ENCODE measurements at regions not wholly inside any gene's neighbourhood (a gene's known extent, or its start where the extent isn't known, plus 50 kb on each side); places are given as distances from the start of the nearest gene placed in this dataset.

DNA sequence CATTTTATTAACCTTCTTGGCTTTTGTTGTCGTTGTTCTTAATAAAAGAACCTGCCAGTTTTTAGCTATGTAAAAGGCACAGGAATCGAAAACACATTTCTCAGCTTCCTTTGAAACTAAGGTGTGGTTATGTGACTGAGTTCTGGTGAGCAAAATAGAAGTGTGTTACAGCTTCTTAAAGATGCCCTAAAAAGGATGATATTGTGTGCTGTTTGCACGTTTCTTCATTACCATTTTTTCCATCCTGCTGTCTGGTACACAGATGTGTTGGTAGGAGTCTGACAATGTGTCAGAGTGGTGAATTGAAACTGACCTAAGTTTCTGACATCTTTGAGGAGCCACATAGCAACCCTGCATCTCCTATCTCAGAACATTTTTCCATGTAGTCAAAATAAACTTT lies 380.6 kb downstream of the SUCLG1 start:
- Histone ChIP-seq H3K9me2 (ENCODE audit: low read depth, low read length) (no peaks in the 10 kb centered on the region), H2AFZ (ENCODE audit: low read length) (no peak overlapping the region), H3K27ac (ENCODE audit: low read depth, low read length, poor library complexity, severe bottlenecking) (no peak overlapping the region), H3K36me3 (ENCODE audit: insufficient read depth, low read length) (no peaks in the 10 kb centered on the region), H3K4me2 (ENCODE audit: low read length) (no peak overlapping the region), H3K4me1 (ENCODE audit: insufficient read depth, low read length, severe bottlenecking) (no peaks in the 10 kb centered on the region), H3K79me2 (ENCODE audit: insufficient read depth, low read length) (no peaks in the 10 kb centered on the region), H3K9me3 (ENCODE audit: low read length) (no peaks in the 10 kb centered on the region), H4K20me1 (ENCODE audit: insufficient read depth, low read length) (no peaks in the 10 kb centered on the region), H3F3A (ENCODE audit: insufficient read depth, low read length) (no peaks in the 10 kb centered on the region), H3K9ac (ENCODE audit: low read length) (no peak overlapping the region), H3K27me3 (ENCODE audit: insufficient read depth, low read length) (no peaks in the 10 kb centered on the region), H3K4me3 (ENCODE audit: low read depth, low read length, poor library complexity, severe bottlenecking) (no peak overlapping the region)
- no peak for TF ChIP-seq CTCF (IDR thresholded peaks at IDR 0.05; ENCODE audit: low read length)
- TF ChIP-seq EZH2 (IDR thresholded peaks at IDR 0.05; ENCODE audit: borderline replicate concordance, low read length), result no peak

- Histone ChIP-seq H3K4me1 (ENCODE audit: insufficient read depth, low read length, severe bottlenecking) (no peaks in the 10 kb centered on the region), H3K4me2 (ENCODE audit: low read length) (no peak overlapping the region), H3K9me3 (ENCODE audit: low read length) (no peaks in the 10 kb centered on the region), H3K4me3 (ENCODE audit: low read depth, low read length, poor library complexity, severe bottlenecking) (no peak overlapping the region), H3K27ac (ENCODE audit: low read depth, low read length, poor library complexity, severe bottlenecking) (no peak overlapping the region), H3K79me2 (ENCODE audit: insufficient read depth, low read length) (no peaks in the 10 kb centered on the region), H3K9ac (ENCODE audit: low read length) (no peak overlapping the region), H3F3A (ENCODE audit: insufficient read depth, low read length) (no peaks in the 10 kb centered on the region), H3K27me3 (ENCODE audit: insufficient read depth, low read length) (no peaks in the 10 kb centered on the region), H3K36me3 (ENCODE audit: insufficient read depth, low read length) (no peaks in the 10 kb centered on the region), H3K9me2 (ENCODE audit: low read depth, low read length) (no peaks in the 10 kb centered on the region), H2AFZ (ENCODE audit: low read length) (no peak overlapping the region), H4K20me1 (ENCODE audit: insufficient read depth, low read length) (no peaks in the 10 kb centered on the region)
- TF ChIP-seq CTCF (IDR thresholded peaks at IDR 0.05; ENCODE audit: low read length) (peak; percentile 63), EZH2 (IDR thresholded peaks at IDR 0.05; ENCODE audit: borderline replicate concordance, low read length) (no peak)
Observed at GRCh38 chr2:84077496-84077895, 381.6 kb downstream of the SUCLG1 start.

- Histone ChIP-seq H3K4me1 (ENCODE audit: insufficient read depth, low read length, severe bottlenecking) (no peaks in the 10 kb centered on the region), H3K79me2 (ENCODE audit: insufficient read depth, low read length) (no peaks in the 10 kb centered on the region), H3K36me3 (ENCODE audit: insufficient read depth, low read length) (no peaks in the 10 kb centered on the region), H2AFZ (ENCODE audit: low read length) (no peak overlapping the region), H3K9me3 (ENCODE audit: low read length) (no peaks in the 10 kb centered on the region), H3K4me2 (ENCODE audit: low read length) (no peak overlapping the region), H3K9me2 (ENCODE audit: low read depth, low read length) (no peaks in the 10 kb centered on the region), H3K27me3 (ENCODE audit: insufficient read depth, low read length) (no peaks in the 10 kb centered on the region; the same call in 1 of the 2 replicates), H3K27ac (ENCODE audit: low read depth, low read length, poor library complexity, severe bottlenecking) (no peak overlapping the region), H4K20me1 (ENCODE audit: insufficient read depth, low read length) (no peaks in the 10 kb centered on the region), H3K4me3 (ENCODE audit: low read depth, low read length, poor library complexity, severe bottlenecking) (no peak overlapping the region), H3K9ac (ENCODE audit: low read length) (no peak overlapping the region), H3F3A (ENCODE audit: insufficient read depth, low read length) (no peaks in the 10 kb centered on the region)
- TF ChIP-seq EZH2 (IDR thresholded peaks at IDR 0.05; ENCODE audit: borderline replicate concordance, low read length) (no peak), CTCF (IDR thresholded peaks at IDR 0.05; ENCODE audit: low read length) (no peak)
Observed at GRCh38 chr2:84071050-84071449, 388.0 kb downstream of the SUCLG1 start.
